ENCODE measurements at regions not wholly inside any gene's neighbourhood (a gene's known extent, or its start where the extent isn't known, plus 50 kb on each side); places are given as distances from the start of the nearest gene placed in this dataset.

DNA sequence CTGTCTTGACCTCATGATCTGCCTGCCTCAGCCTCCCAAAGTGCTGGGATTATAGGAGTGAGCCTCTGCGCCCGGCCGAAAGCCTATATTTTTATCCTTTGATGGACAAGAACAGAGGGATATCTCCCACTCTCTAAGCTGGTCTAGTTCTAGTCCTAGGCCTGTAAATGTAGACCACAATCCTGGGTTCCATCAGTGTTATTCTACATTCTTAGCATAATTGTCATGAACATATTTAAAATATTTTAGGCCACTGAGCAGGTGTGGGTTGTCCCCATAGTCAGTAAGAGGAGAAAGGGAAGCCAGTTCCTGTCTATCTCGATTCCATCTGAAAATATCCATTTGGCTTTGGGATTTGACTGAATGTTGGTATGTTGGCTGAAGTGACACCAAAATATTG is 118.1 kb downstream of the EBLN2 start:
- FAIRE-seq (no peak), DNase-seq (ENCODE audit: low read depth in 1 of 2, low spot score in 1 of 2) (no peak), ATAC-seq (no peak)
- Histone ChIP-seq H3K4me2 (no peak overlapping the region), H3K4me1 (no peaks in the 10 kb centered on the region), H3K9me3 (no peaks in the 10 kb centered on the region), H3K4me3 (no peak overlapping the region), H3K27ac (no peak overlapping the region)
- 56% methylated on average over 4 of the region's 4 CpGs for WGBS (ENCODE audit: missing lambda C conversion rate)
- ChIA-PET POLR2A (no interaction called here), CTCF (no interaction called here)
- TF ChIP-seq EP300 (IDR thresholded peaks at IDR 0.05) (no peak), ZSCAN20 (CRISPR knock-in tag; IDR thresholded peaks at IDR 0.05) (no peak), ELK1 (IDR thresholded peaks at IDR 0.05; ENCODE audit: low read depth, low read length) (no peak), ESRRA (IDR thresholded peaks at IDR 0.05; ENCODE audit: borderline replicate concordance, low read length) (no peak), CHD4 (IDR thresholded peaks at IDR 0.05; ENCODE audit: borderline replicate concordance) (no peak), RAD21 (conservative IDR thresholded peaks at IDR 0.05 in 1 of 2, IDR thresholded peaks at IDR 0.05 in 1 of 2) (no peak), SREBF2 (IDR thresholded peaks at IDR 0.05) (no peak)
- TF ChIP-seq, protein P1, sequence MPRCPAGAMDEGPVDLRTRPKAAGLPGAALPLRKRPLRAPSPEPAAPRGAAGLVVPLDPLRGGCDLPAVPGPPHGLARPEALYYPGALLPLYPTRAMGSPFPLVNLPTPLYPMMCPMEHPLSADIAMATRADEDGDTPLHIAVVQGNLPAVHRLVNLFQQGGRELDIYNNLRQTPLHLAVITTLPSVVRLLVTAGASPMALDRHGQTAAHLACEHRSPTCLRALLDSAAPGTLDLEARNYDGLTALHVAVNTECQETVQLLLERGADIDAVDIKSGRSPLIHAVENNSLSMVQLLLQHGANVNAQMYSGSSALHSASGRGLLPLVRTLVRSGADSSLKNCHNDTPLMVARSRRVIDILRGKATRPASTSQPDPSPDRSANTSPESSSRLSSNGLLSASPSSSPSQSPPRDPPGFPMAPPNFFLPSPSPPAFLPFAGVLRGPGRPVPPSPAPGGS (IDR thresholded peaks at IDR 0.05) = no peak

- Histone ChIP-seq H3K4me2 (no peak overlapping the region), H3K27ac (no peak overlapping the region), H3K4me3 (no peak overlapping the region), H3K4me1 (no peaks in the 10 kb centered on the region), H3K9me3 (no peaks in the 10 kb centered on the region)
- TF ChIP-seq HOXB5 (CRISPR knock-in tag; IDR thresholded peaks at IDR 0.05) = no peak
- no peak for TF ChIP-seq MAX (IDR thresholded peaks at IDR 0.05)
- TF ChIP-seq FOSB (CRISPR knock-in tag; IDR thresholded peaks at IDR 0.05) = no peak
- ChIA-PET POLR2A (no interaction called here), CTCF (interaction anchor here (0.8 to 1.1 kb wide), 2 partner anchors 11 to 13 kb away, joined by 3 to 5 read pairs; no protein-coding TSS in a partner anchor)
- ATAC-seq (no peak), DNase-seq (ENCODE audit: low read depth in 1 of 2, low spot score in 1 of 2) (no peak), FAIRE-seq (no peak)
- 20% methylated on average over 1 of the region's 1 CpG for WGBS (ENCODE audit: missing lambda C conversion rate)
Measured at GRCh38 chr3:73186741-73187140, 125.3 kb downstream of the EBLN2 start.

DNA sequence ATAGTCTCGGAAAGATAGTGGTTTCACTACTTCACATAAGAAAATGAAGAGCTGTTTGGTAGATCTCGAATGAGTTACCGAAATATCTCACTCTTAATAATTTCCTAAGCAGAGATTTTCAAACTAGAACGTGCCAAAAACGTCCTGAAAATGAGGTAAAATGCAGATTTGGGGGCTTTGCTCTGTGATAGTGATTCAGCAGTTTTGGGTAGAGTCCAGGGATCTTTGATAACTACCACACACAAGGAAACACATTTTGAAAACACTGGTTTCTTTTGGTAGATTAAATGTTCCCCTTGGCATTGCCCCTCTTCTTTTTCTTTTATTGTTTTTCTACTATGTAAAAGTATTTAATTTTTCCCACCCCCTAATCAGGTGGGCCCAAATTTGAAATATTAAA is 125.9 kb downstream of the EBLN2 start:
- WGBS (ENCODE audit: missing lambda C conversion rate) = 30% methylated on average over 5 of the region's 5 CpGs
- Histone ChIP-seq H3K4me1 (no peaks in the 10 kb centered on the region), H3K4me2 (no peak overlapping the region), H3K27ac (no peak overlapping the region), H3K9me3 (no peaks in the 10 kb centered on the region), H3K4me3 (no peak overlapping the region)
- DNase-seq (ENCODE audit: low read depth in 1 of 2, low spot score in 1 of 2) = no peak
- POLR2A ChIA-PET = no interaction called here
- TF ChIP-seq RNF2 (IDR thresholded peaks at IDR 0.05; ENCODE audit: borderline replicate concordance, low read depth) (no peak), HEYL (CRISPR knock-in tag; IDR thresholded peaks at IDR 0.05) (no peak), POLR2A (IDR thresholded peaks at IDR 0.05; ENCODE audit: low read length) (no peak), CHD2 (IDR thresholded peaks at IDR 0.05; ENCODE audit: low read length, partially characterized antibody) (no peak), HOXB13 (CRISPR knock-in tag; IDR thresholded peaks at IDR 0.05; ENCODE audit: low read depth) (no peak), PHF8 (IDR thresholded peaks at IDR 0.05; ENCODE audit: borderline replicate concordance, low read depth) (no peak), BHLHE40 (IDR thresholded peaks at IDR 0.05; ENCODE audit: low read depth, low read length) (no peak), NFE2L2 (conservative IDR thresholded peaks at IDR 0.05; ENCODE audit: low read length) (no peak), CTCF (IDR thresholded peaks at IDR 0.05) (no peak), CEBPB (IDR thresholded peaks at IDR 0.05) (no peak)
- TF ChIP-seq, protein P2, sequence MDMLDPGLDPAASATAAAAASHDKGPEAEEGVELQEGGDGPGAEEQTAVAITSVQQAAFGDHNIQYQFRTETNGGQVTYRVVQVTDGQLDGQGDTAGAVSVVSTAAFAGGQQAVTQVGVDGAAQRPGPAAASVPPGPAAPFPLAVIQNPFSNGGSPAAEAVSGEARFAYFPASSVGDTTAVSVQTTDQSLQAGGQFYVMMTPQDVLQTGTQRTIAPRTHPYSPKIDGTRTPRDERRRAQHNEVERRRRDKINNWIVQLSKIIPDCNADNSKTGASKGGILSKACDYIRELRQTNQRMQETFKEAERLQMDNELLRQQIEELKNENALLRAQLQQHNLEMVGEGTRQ (IDR thresholded peaks at IDR 0.05) = no peak
- no peak for FAIRE-seq
- CTCF ChIA-PET = interaction anchor here (0.8 kb wide), 1 partner anchor 13 kb away, joined by 3 read pairs; no protein-coding TSS in a partner anchor
- ATAC-seq = no peak

Data from A549 (cell line).